ENCODE measurements at regions not wholly inside any gene's neighbourhood (a gene's known extent, or its start where the extent isn't known, plus 50 kb on each side); places are given as distances from the start of the nearest gene placed in this dataset.
A peak's percentile ranks its signal among the peaks of the same experiment; 100 is the strongest.

- H3K27ac ChIP-seq = no peak overlapping the region
- no peaks in the 10 kb centered on the region for H3K36me3 ChIP-seq
- H3K4me1 ChIP-seq = no peaks in the 10 kb centered on the region
- H3K9me3 ChIP-seq = no peaks in the 10 kb centered on the region
- no peak overlapping the region for H3K4me3 ChIP-seq
- H3K27me3 ChIP-seq = no peaks in the 10 kb centered on the region
- TF ChIP-seq POLR2A (IDR thresholded peaks at IDR 0.05) (no peak), CTCF (IDR thresholded peaks at IDR 0.05) (no peak)
- DNase-seq = no peak
These were observed 424.6 kb upstream of the C16orf82 start for GRCh38 chr16:26642047-26642664.

GRCh38 chr16:26643519-26643918 lies 423.2 kb upstream of the C16orf82 start:
- Histone ChIP-seq H3K4me1 (no peaks in the 10 kb centered on the region), H3K27me3 (no peaks in the 10 kb centered on the region), H3K4me3 (no peak overlapping the region), H3K9me3 (no peaks in the 10 kb centered on the region), H3K36me3 (no peaks in the 10 kb centered on the region), H3K27ac (no peak overlapping the region)
- TF ChIP-seq POLR2A (IDR thresholded peaks at IDR 0.05) (no peak), CTCF (IDR thresholded peaks at IDR 0.05) (no peak)
- DNase-seq = no peak

DNA sequence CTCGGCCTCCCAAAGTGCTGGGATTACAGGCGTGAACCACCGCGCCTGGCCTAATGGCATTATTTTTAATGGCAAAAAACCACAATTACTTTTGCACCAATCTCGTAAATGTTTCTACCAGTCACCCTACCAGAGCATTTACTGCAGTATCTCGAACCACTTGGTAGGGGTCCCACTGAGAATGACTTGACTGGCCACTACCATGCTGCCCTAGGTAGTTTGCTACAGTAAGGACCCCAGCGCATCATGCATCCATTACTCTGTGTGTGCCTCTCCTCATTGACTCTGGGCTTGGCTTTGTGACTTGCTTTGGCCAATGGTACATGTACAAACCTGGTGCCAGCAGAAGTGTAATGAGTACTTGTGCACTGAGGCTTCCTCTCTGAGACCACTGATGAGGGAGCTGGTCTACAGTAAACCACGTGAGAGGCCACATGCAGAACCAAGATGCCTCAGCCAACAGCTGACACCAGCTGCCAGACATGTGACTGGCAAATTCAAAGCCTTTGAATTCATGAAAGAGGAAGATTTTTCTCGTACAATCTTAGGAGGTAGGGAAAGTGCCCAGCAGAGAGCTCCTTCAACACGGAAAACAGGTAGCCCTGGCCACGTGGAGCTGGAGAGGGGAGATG lies 421.7 kb upstream of the C16orf82 start:
- no peak for TF ChIP-seq POLR2A (IDR thresholded peaks at IDR 0.05)
- Histone ChIP-seq H3K4me1 (no peaks in the 10 kb centered on the region), H3K27me3 (no peaks in the 10 kb centered on the region), H3K27ac (no peak overlapping the region), H3K36me3 (no peaks in the 10 kb centered on the region), H3K4me3 (no peak overlapping the region), H3K9me3 (no peaks in the 10 kb centered on the region)
- no peak for DNase-seq

DNA sequence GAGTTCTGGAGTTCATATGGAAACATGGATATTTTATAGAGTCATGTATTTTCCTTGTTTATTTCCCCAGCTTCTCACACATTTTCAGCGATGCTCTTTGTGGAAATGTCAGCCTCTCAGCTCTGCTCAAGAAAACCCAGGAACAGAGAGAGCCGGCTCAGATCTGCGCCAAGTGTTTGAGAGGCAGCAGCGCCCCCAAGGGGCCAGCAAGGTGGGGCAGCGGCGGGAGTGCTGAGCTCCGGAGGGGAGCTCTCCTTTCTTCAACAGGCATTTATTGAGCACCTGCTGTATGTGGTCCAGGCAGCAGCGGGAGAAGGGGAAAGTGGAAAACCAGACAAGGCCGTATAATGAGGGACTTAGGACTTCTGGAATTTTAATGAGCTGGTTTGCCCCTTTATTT lies 421.1 kb upstream of the C16orf82 start:
- H3K27me3 ChIP-seq = no peaks in the 10 kb centered on the region
- no peak overlapping the region for H3K27ac ChIP-seq
- DNase-seq = no peak
- H3K36me3 ChIP-seq = no peaks in the 10 kb centered on the region
- no peaks in the 10 kb centered on the region for H3K9me3 ChIP-seq
- no peak overlapping the region for H3K4me3 ChIP-seq
- TF ChIP-seq CTCF (IDR thresholded peaks at IDR 0.05) (peak in 1 of 6 experiments; percentile 5), POLR2A (IDR thresholded peaks at IDR 0.05) (no peak)
- no peaks in the 10 kb centered on the region for H3K4me1 ChIP-seq

- TF ChIP-seq POLR2A (IDR thresholded peaks at IDR 0.05) (no peak), CTCF (IDR thresholded peaks at IDR 0.05) (no peak)
- DNase-seq = no peak
- no peaks in the 10 kb centered on the region for H3K4me1 ChIP-seq
- H3K4me3 ChIP-seq = no peak overlapping the region
- no peak overlapping the region for H3K27ac ChIP-seq
- no peaks in the 10 kb centered on the region for H3K27me3 ChIP-seq
- no peaks in the 10 kb centered on the region for H3K9me3 ChIP-seq
- no peaks in the 10 kb centered on the region for H3K36me3 ChIP-seq
These were observed 418.9 kb upstream of the C16orf82 start for GRCh38 chr16:26647870-26648269.

GRCh38 chr16:26648851-26649250 lies 417.9 kb upstream of the C16orf82 start:
- Histone ChIP-seq H3K27ac (no peak overlapping the region), H3K36me3 (no peaks in the 10 kb centered on the region), H3K4me1 (no peaks in the 10 kb centered on the region), H3K4me3 (no peak overlapping the region), H3K9me3 (no peaks in the 10 kb centered on the region), H3K27me3 (no peaks in the 10 kb centered on the region)
- no peak for DNase-seq
- TF ChIP-seq POLR2A (IDR thresholded peaks at IDR 0.05) = no peak
